ENCODE measurements at regions not wholly inside any gene's neighbourhood (a gene's known extent, or its start where the extent isn't known, plus 50 kb on each side); places are given as distances from the start of the nearest gene placed in this dataset.

GRCh38 chr13:54852831-54853230, 1824.2 kb downstream of the OLFM4 start:
- DNase-seq (ENCODE audit: low read depth): no peak

- no peak for DNase-seq (ENCODE audit: low read depth)
Observed at GRCh38 chr13:54859827-54860226, 1831.2 kb downstream of the OLFM4 start.

- no peak for DNase-seq (ENCODE audit: low read depth)
Observed at GRCh38 chr13:54875111-54875510, 1846.5 kb downstream of the OLFM4 start.

- no peak for DNase-seq (ENCODE audit: low read depth)
Observed at GRCh38 chr13:54879036-54879435, 1850.4 kb downstream of the OLFM4 start.

GRCh38 chr13:54884682-54885081, 1856.1 kb downstream of the OLFM4 start:
- DNase-seq (ENCODE audit: low read depth): no peak

- no peak for DNase-seq (ENCODE audit: low read depth)
Observed at GRCh38 chr13:54890976-54891375, 1862.4 kb downstream of the OLFM4 start.

GRCh38 chr13:54901316-54901715, 1872.7 kb downstream of the OLFM4 start:
- no peak for DNase-seq (ENCODE audit: low read depth)

- no peak for DNase-seq (ENCODE audit: low read depth)
Observed at GRCh38 chr13:54912367-54912766, 1883.8 kb downstream of the OLFM4 start.

GRCh38 chr13:54913668-54914067, 1885.1 kb downstream of the OLFM4 start:
- no peak for DNase-seq (ENCODE audit: low read depth)

- DNase-seq (ENCODE audit: low read depth): no peak
Observed at GRCh38 chr13:54927538-54927937, 1898.9 kb downstream of the OLFM4 start.

- no peak for DNase-seq (ENCODE audit: low read depth)
Observed at GRCh38 chr13:54928071-54928470, 1899.5 kb downstream of the OLFM4 start.

GRCh38 chr13:54934121-54934520, 1905.5 kb downstream of the OLFM4 start:
- DNase-seq (ENCODE audit: low read depth): no peak

GRCh38 chr13:54945973-54946372, 1917.4 kb downstream of the OLFM4 start:
- DNase-seq (ENCODE audit: low read depth): no peak

- DNase-seq (ENCODE audit: low read depth): no peak
Observed at GRCh38 chr13:54949735-54950134, 1921.1 kb downstream of the OLFM4 start.

GRCh38 chr13:54950546-54950945, 1921.9 kb downstream of the OLFM4 start:
- no peak for DNase-seq (ENCODE audit: low read depth)

GRCh38 chr13:54953786-54954185, 1925.2 kb downstream of the OLFM4 start:
- DNase-seq (ENCODE audit: low read depth): no peak

GRCh38 chr13:54958781-54959180, 1930.2 kb downstream of the OLFM4 start:
- DNase-seq (ENCODE audit: low read depth): no peak

GRCh38 chr13:54965881-54966280, 1937.3 kb downstream of the OLFM4 start:
- no peak for DNase-seq (ENCODE audit: low read depth)

- DNase-seq (ENCODE audit: low read depth): no peak
Observed at GRCh38 chr13:54972838-54973237, 1944.2 kb downstream of the OLFM4 start.

- DNase-seq (ENCODE audit: low read depth): no peak
Observed at GRCh38 chr13:54975676-54976075, 1947.1 kb downstream of the OLFM4 start.

GRCh38 chr13:54980651-54981050, 1952.0 kb downstream of the OLFM4 start:
- no peak for DNase-seq (ENCODE audit: low read depth)

- no peak for DNase-seq (ENCODE audit: low read depth)
Observed at GRCh38 chr13:54989418-54989817, 1960.8 kb downstream of the OLFM4 start.

GRCh38 chr13:54999399-54999907, 1970.8 kb downstream of the OLFM4 start:
- no peak for DNase-seq (ENCODE audit: low read depth)

- DNase-seq (ENCODE audit: low read depth): no peak
Observed at GRCh38 chr13:55000043-55000442, 1971.4 kb downstream of the OLFM4 start.

All from LHCN-M2 (cell line).